KOPT-K1 (cell line): ENCODE measurements at regions not wholly inside any gene's neighbourhood (a gene's known extent, or its start where the extent isn't known, plus 50 kb on each side); places are given as distances from the start of the nearest gene placed in this dataset.
A peak's percentile ranks its signal among the peaks of the same experiment; 100 is the strongest.
"Not testable (repeated sequence)": the region's sequence is repeated elsewhere in the genome, so short reads cannot be mapped to it uniquely, and the experiment has no call there.

Experiments used
- H3K27ac ChIP-seq: fragments of 200-600 bp; sonication (generic); 2 replicates; pipeline ENCODE4 v1.5.1; 2016; ENCODE audit warnings: antibody characterized with exemption, mild to moderate bottlenecking, low read depth, low read length; ENCODE audit not compliant: poor library complexity, severe bottlenecking
- H3K36me3 ChIP-seq: fragments of 200-600 bp; sonication (generic); 2 replicates; pipeline ENCODE4 v1.5.1; 2017; ENCODE audit warnings: antibody characterized with exemption, mild to moderate bottlenecking, low read length, moderate library complexity; ENCODE audit not compliant: insufficient read depth
- H3K9me3 ChIP-seq: fragments of 200-600 bp; sonication (generic); 2 replicates; pipeline ENCODE4 v1.5.1; 2017; ENCODE audit warnings: antibody characterized with exemption, low read length, mild to moderate bottlenecking; ENCODE audit not compliant: insufficient read depth, poor library complexity, severe bottlenecking

- Histone ChIP-seq H3K9me3 (no peaks in the 10 kb centered on the region), H3K27ac (no peak overlapping the region), H3K36me3 (peaks cover 56% of the 10 kb centered on the region)
Observed at GRCh38 chr6:144479991-144480390, 194.9 kb downstream of the UTRN start.

GRCh38 chr6:144480473-144480872 is 195.3 kb downstream of the UTRN start:
- Histone ChIP-seq H3K36me3 (peaks cover 55% of the 10 kb centered on the region), H3K9me3 (no peaks in the 10 kb centered on the region)

GRCh38 chr6:144481527-144481926 is 196.4 kb downstream of the UTRN start:
- H3K27ac ChIP-seq, result no peak overlapping the region
- peaks cover 53% of the 10 kb centered on the region for H3K36me3 ChIP-seq

More at GRCh38 chr6:144480473-144480872, 195.3 kb downstream of the UTRN start:
- H3K27ac ChIP-seq, result no peak overlapping the region

GRCh38 chr6:144482142-144482541 is 197.0 kb downstream of the UTRN start:
- H3K9me3 ChIP-seq, result no peaks in the 10 kb centered on the region
- H3K36me3 ChIP-seq, result peaks cover 51% of the 10 kb centered on the region
- H3K27ac ChIP-seq, result no peak overlapping the region

More at GRCh38 chr6:144481527-144481926, 196.4 kb downstream of the UTRN start:
- H3K9me3 ChIP-seq, result no peaks in the 10 kb centered on the region

- Histone ChIP-seq H3K36me3 (peaks cover 61% of the 10 kb centered on the region), H3K27ac (no peak overlapping the region), H3K9me3 (no peaks in the 10 kb centered on the region)
Observed at GRCh38 chr6:144485531-144485930, 200.4 kb downstream of the UTRN start.

GRCh38 chr6:144488590-144488989 is 203.5 kb downstream of the UTRN start:
- H3K36me3 ChIP-seq, result peaks cover 77% of the 10 kb centered on the region
- H3K9me3 ChIP-seq, result no peaks in the 10 kb centered on the region
- no peak overlapping the region for H3K27ac ChIP-seq

GRCh38 chr6:144493035-144493910 is 208.1 kb downstream of the UTRN start:
- peaks cover 4% of the 10 kb centered on the region for H3K9me3 ChIP-seq
- no peak overlapping the region for H3K27ac ChIP-seq
- H3K36me3 ChIP-seq, result peaks cover 70% of the 10 kb centered on the region

- H3K9me3 ChIP-seq, H3K27ac ChIP-seq: not testable (repeated sequence)
- H3K36me3 ChIP-seq, result peaks cover 72% of the 10 kb centered on the region
Observed at GRCh38 chr6:144495076-144495475, 209.9 kb downstream of the UTRN start.

- Histone ChIP-seq H3K27ac (no peak overlapping the region), H3K36me3 (peaks cover 47% of the 10 kb centered on the region)
Observed at GRCh38 chr6:144497650-144498049, 212.5 kb downstream of the UTRN start.

GRCh38 chr6:144500892-144501291 is 215.8 kb downstream of the UTRN start:
- peak overlapping the region; percentile 48 for H3K27ac ChIP-seq
- peaks cover 44% of the 10 kb centered on the region for H3K36me3 ChIP-seq
- H3K9me3 ChIP-seq, result peaks cover 23% of the 10 kb centered on the region

More at GRCh38 chr6:144497650-144498049, 212.5 kb downstream of the UTRN start:
- H3K9me3 ChIP-seq, result peaks cover 9% of the 10 kb centered on the region

GRCh38 chr6:144505214-144505613 is 220.1 kb downstream of the UTRN start:
- H3K9me3 ChIP-seq, result peaks cover 24% of the 10 kb centered on the region
- H3K27ac ChIP-seq, result not testable (repeated sequence)
- H3K36me3 ChIP-seq, result peaks cover 34% of the 10 kb centered on the region

GRCh38 chr6:144506051-144506450 is 220.9 kb downstream of the UTRN start:
- not testable (repeated sequence) for H3K27ac ChIP-seq
- peaks cover 34% of the 10 kb centered on the region for H3K36me3 ChIP-seq

GRCh38 chr6:144507772-144508312 is 222.7 kb downstream of the UTRN start:
- H3K27ac ChIP-seq, result peak overlapping the region; percentile 42
- peaks cover 24% of the 10 kb centered on the region for H3K9me3 ChIP-seq
- H3K36me3 ChIP-seq, result peaks cover 34% of the 10 kb centered on the region

More at GRCh38 chr6:144506051-144506450, 220.9 kb downstream of the UTRN start:
- H3K9me3 ChIP-seq, result peaks cover 24% of the 10 kb centered on the region

GRCh38 chr6:144510859-144511258 is 225.7 kb downstream of the UTRN start:
- Histone ChIP-seq H3K27ac (no peak overlapping the region), H3K36me3 (peaks cover 42% of the 10 kb centered on the region), H3K9me3 (peaks cover 7% of the 10 kb centered on the region)

GRCh38 chr6:144515761-144516160 is 230.6 kb downstream of the UTRN start:
- peaks cover 56% of the 10 kb centered on the region for H3K36me3 ChIP-seq
- no peaks in the 10 kb centered on the region for H3K9me3 ChIP-seq
- no peak overlapping the region for H3K27ac ChIP-seq
